ENCODE measurements at regions not wholly inside any gene's neighbourhood (a gene's known extent, or its start where the extent isn't known, plus 50 kb on each side); places are given as distances from the start of the nearest gene placed in this dataset.
"Not testable (repeated sequence)": the region's sequence is repeated elsewhere in the genome, so short reads cannot be mapped to it uniquely, and the experiment has no call there.

GRCh38 chr16:55072976-55073375 lies 142.3 kb downstream of the IRX5 start (continued):
- no peak for TF ChIP-seq ZNF462 (CRISPR knock-in tag; IDR thresholded peaks at IDR 0.05)

DNA sequence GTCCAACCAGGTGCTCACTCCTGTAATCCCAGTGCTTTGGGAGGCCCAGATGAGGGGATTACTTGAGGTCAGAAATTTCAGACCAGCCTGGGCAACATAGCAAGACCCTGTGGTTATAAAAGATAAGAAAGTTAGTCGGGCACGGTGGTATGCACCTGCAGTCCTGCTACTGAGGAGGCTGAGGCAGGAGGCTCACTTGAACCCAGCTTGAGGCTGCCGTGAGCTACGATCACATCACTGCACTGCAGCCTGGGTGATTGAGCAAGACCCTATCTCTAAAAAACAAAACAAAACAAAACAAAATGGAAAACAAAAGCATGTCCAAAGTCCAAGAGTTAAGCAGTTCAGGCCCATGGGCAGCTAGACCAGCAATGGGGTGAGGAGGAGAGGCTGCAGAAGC lies 143.2 kb downstream of the IRX5 start:
- peaks cover 7% of the 10 kb centered on the region for H3K27me3 Mint-ChIP-seq (ENCODE audit: insufficient read depth, low read depth, poor library complexity)
- no peak overlapping the region; the same call in 2 of the 3 replicates for H3K4me3 Mint-ChIP-seq
- 0 out of 2 replicates have a peak, but pooled peaks cover 4% of the 10 kb centered on the region for H3K9me2 ChIP-seq (ENCODE audit: insufficient read depth)
- H3K27ac ChIP-seq (ENCODE audit: low read depth), result no peak overlapping the region
- no peaks in the 10 kb centered on the region for H3K79me2 ChIP-seq (replicated peaks; ENCODE audit: insufficient read depth)
- TF ChIP-seq JUNB (IDR thresholded peaks at IDR 0.05; ENCODE audit: unreplicated experiment) (no peak), EZH2 (IDR thresholded peaks at IDR 0.05; ENCODE audit: low read depth, unreplicated experiment) (no peak), NANOG (IDR thresholded peaks at IDR 0.05; ENCODE audit: borderline replicate concordance) (no peak), STAT1 (IDR thresholded peaks at IDR 0.05; ENCODE audit: unreplicated experiment) (no peak)
- ATAC-seq, result no peak
- peaks cover 13% of the 10 kb centered on the region; the same call in 2 of the 3 replicates for H3K9me3 Mint-ChIP-seq
- H3K4me2 ChIP-seq, result no peak overlapping the region
- H3K27ac Mint-ChIP-seq, result no peak overlapping the region
- H3K4me1 Mint-ChIP-seq, result no peaks in the 10 kb centered on the region
- no peaks in the 10 kb centered on the region for H3K36me3 ChIP-seq (ENCODE audit: insufficient read depth)
- H4K20me1 ChIP-seq (replicated peaks; ENCODE audit: insufficient read depth), result no peaks in the 10 kb centered on the region
- no peaks in the 10 kb centered on the region; the same call in 2 of the 3 replicates for H3K36me3 Mint-ChIP-seq (ENCODE audit: low read depth)
- H3F3A ChIP-seq (replicated peaks; ENCODE audit: low read depth), result no peaks in the 10 kb centered on the region
- H2AFZ ChIP-seq, result no peak overlapping the region
- H3K27me3 ChIP-seq (ENCODE audit: insufficient read depth), result no peaks in the 10 kb centered on the region
- no peak overlapping the region for H3K4me3 ChIP-seq
- H3K4me1 ChIP-seq (ENCODE audit: insufficient read depth), result no peaks in the 10 kb centered on the region
- no peak for DNase-seq (ENCODE audit: low spot score)

- ATAC-seq; H3K27ac Mint-ChIP-seq; DNase-seq (ENCODE audit: low spot score); H3K36me3 ChIP-seq (ENCODE audit: insufficient read depth); H3K4me2 ChIP-seq; H4K20me1 ChIP-seq (replicated peaks; ENCODE audit: insufficient read depth); H3K4me1 Mint-ChIP-seq; H3K27ac ChIP-seq (ENCODE audit: low read depth); H3K36me3 Mint-ChIP-seq (ENCODE audit: low read depth); H3K4me3 ChIP-seq; H3K4me1 ChIP-seq (ENCODE audit: insufficient read depth); H3K4me3 Mint-ChIP-seq; H3K27me3 Mint-ChIP-seq (ENCODE audit: insufficient read depth, low read depth, poor library complexity); H3K9me2 ChIP-seq (ENCODE audit: insufficient read depth); H3K79me2 ChIP-seq (replicated peaks; ENCODE audit: insufficient read depth); H3K27me3 ChIP-seq (ENCODE audit: insufficient read depth); H2AFZ ChIP-seq; H3F3A ChIP-seq (replicated peaks; ENCODE audit: low read depth): not testable (repeated sequence)
- H3K9me3 Mint-ChIP-seq, result peaks cover 13% of the 10 kb centered on the region
Measured at GRCh38 chr16:55075208-55075607, 144.5 kb downstream of the IRX5 start.
